ENCODE measurements at regions not wholly inside any gene's neighbourhood (a gene's known extent, or its start where the extent isn't known, plus 50 kb on each side); places are given as distances from the start of the nearest gene placed in this dataset.

GRCh38 chr14:97539411-97539795 lies 742.2 kb downstream of the VRK1 start:
- no peak for TF ChIP-seq CEBPB (IDR thresholded peaks at IDR 0.05)
- no peak for TF ChIP-seq FOXM1 (IDR thresholded peaks at IDR 0.05; ENCODE audit: borderline replicate concordance, low read depth)
- TF ChIP-seq NFIC (IDR thresholded peaks at IDR 0.05): no peak
- TF ChIP-seq TAF1 (IDR thresholded peaks at IDR 0.05; ENCODE audit: low read depth): no peak
- no peak for TF ChIP-seq ZBTB7A (IDR thresholded peaks at IDR 0.05; ENCODE audit: low read depth)
- no peak for TF ChIP-seq CREB1 (IDR thresholded peaks at IDR 0.05; ENCODE audit: low read depth)
- no peak for TF ChIP-seq EGR1 (IDR thresholded peaks at IDR 0.05)
- no peak for TF ChIP-seq EP300 (IDR thresholded peaks at IDR 0.05; ENCODE audit: borderline replicate concordance)
- no peak for TF ChIP-seq MAX (IDR thresholded peaks at IDR 0.05)
- TF ChIP-seq YY1 (IDR thresholded peaks at IDR 0.05; ENCODE audit: low read depth): no peak
- no peak for TF ChIP-seq RAD21 (IDR thresholded peaks at IDR 0.05; ENCODE audit: low read depth)
- no peak for TF ChIP-seq TEAD4 (IDR thresholded peaks at IDR 0.05)
- TF ChIP-seq REST (IDR thresholded peaks at IDR 0.05; ENCODE audit: low read depth): no peak
- no peak for TF ChIP-seq USF1 (IDR thresholded peaks at IDR 0.05)
- TF ChIP-seq TCF12 (IDR thresholded peaks at IDR 0.05; ENCODE audit: low read depth): no peak

- no peak for TF ChIP-seq MAX (IDR thresholded peaks at IDR 0.05)
- TF ChIP-seq FOXM1 (IDR thresholded peaks at IDR 0.05; ENCODE audit: borderline replicate concordance, low read depth): no peak
- no peak for TF ChIP-seq YY1 (IDR thresholded peaks at IDR 0.05; ENCODE audit: low read depth)
- TF ChIP-seq ZBTB7A (IDR thresholded peaks at IDR 0.05; ENCODE audit: low read depth): no peak
- no peak for TF ChIP-seq TCF12 (IDR thresholded peaks at IDR 0.05; ENCODE audit: low read depth)
- TF ChIP-seq TEAD4 (IDR thresholded peaks at IDR 0.05): no peak
- no peak for TF ChIP-seq CREB1 (IDR thresholded peaks at IDR 0.05; ENCODE audit: low read depth)
- no peak for TF ChIP-seq CEBPB (IDR thresholded peaks at IDR 0.05)
- TF ChIP-seq REST (IDR thresholded peaks at IDR 0.05; ENCODE audit: low read depth): no peak
- no peak for TF ChIP-seq EP300 (IDR thresholded peaks at IDR 0.05; ENCODE audit: borderline replicate concordance)
- no peak for TF ChIP-seq RAD21 (IDR thresholded peaks at IDR 0.05; ENCODE audit: low read depth)
- TF ChIP-seq USF1 (IDR thresholded peaks at IDR 0.05): no peak
- TF ChIP-seq EGR1 (IDR thresholded peaks at IDR 0.05): no peak
- TF ChIP-seq NFIC (IDR thresholded peaks at IDR 0.05): no peak
- no peak for TF ChIP-seq TAF1 (IDR thresholded peaks at IDR 0.05; ENCODE audit: low read depth)
Observed at GRCh38 chr14:97539884-97540283, 742.7 kb downstream of the VRK1 start.

- TF ChIP-seq CREB1 (IDR thresholded peaks at IDR 0.05; ENCODE audit: low read depth) (no peak), MAX (IDR thresholded peaks at IDR 0.05) (no peak), FOXM1 (IDR thresholded peaks at IDR 0.05; ENCODE audit: borderline replicate concordance, low read depth) (no peak), NFIC (IDR thresholded peaks at IDR 0.05) (no peak), TAF1 (IDR thresholded peaks at IDR 0.05; ENCODE audit: low read depth) (no peak), EGR1 (IDR thresholded peaks at IDR 0.05) (no peak), CEBPB (IDR thresholded peaks at IDR 0.05) (no peak), TEAD4 (IDR thresholded peaks at IDR 0.05) (no peak), REST (IDR thresholded peaks at IDR 0.05; ENCODE audit: low read depth) (no peak), ZBTB7A (IDR thresholded peaks at IDR 0.05; ENCODE audit: low read depth) (no peak)
Observed at GRCh38 chr14:97543221-97543620, 746.0 kb downstream of the VRK1 start.

GRCh38 chr14:97543816-97544215 lies 746.6 kb downstream of the VRK1 start:
- no peak for TF ChIP-seq TCF12 (IDR thresholded peaks at IDR 0.05; ENCODE audit: low read depth)
- TF ChIP-seq YY1 (IDR thresholded peaks at IDR 0.05; ENCODE audit: low read depth): no peak
- TF ChIP-seq EGR1 (IDR thresholded peaks at IDR 0.05): no peak
- no peak for TF ChIP-seq ZBTB7A (IDR thresholded peaks at IDR 0.05; ENCODE audit: low read depth)
- TF ChIP-seq TEAD4 (IDR thresholded peaks at IDR 0.05): no peak
- TF ChIP-seq RAD21 (IDR thresholded peaks at IDR 0.05; ENCODE audit: low read depth): no peak
- TF ChIP-seq CREB1 (IDR thresholded peaks at IDR 0.05; ENCODE audit: low read depth): no peak
- no peak for TF ChIP-seq EP300 (IDR thresholded peaks at IDR 0.05; ENCODE audit: borderline replicate concordance)
- TF ChIP-seq USF1 (IDR thresholded peaks at IDR 0.05): no peak
- TF ChIP-seq CEBPB (IDR thresholded peaks at IDR 0.05): no peak
- no peak for TF ChIP-seq TAF1 (IDR thresholded peaks at IDR 0.05; ENCODE audit: low read depth)
- TF ChIP-seq MAX (IDR thresholded peaks at IDR 0.05): no peak
- no peak for TF ChIP-seq NFIC (IDR thresholded peaks at IDR 0.05)
- no peak for TF ChIP-seq REST (IDR thresholded peaks at IDR 0.05; ENCODE audit: low read depth)
- TF ChIP-seq FOXM1 (IDR thresholded peaks at IDR 0.05; ENCODE audit: borderline replicate concordance, low read depth): no peak
